Uterus (tissue), 2 donors: ENCODE measurements at regions not wholly inside any gene's neighbourhood (a gene's known extent, or its start where the extent isn't known, plus 50 kb on each side); places are given as distances from the start of the nearest gene placed in this dataset.
"Not testable (repeated sequence)": the region's sequence is repeated elsewhere in the genome, so short reads cannot be mapped to it uniquely, and the experiment has no call there.

ENCODE experiments used
- CTCF ChIP-seq, 4 experiments: fragments of 200-600 bp in 2 of 4; fragments of 450-650 bp in 2 of 4; sonication (generic) in 2 of 4; IDR thresholded peaks; one replicate each; pipeline ENCODE4 v1.5.1; 2016 to 2019; ENCODE audit warnings: antibody characterized with exemption in 4 of 4, mild to moderate bottlenecking in 2 of 4, moderate library complexity in 1 of 4
- POLR2A ChIP-seq, 2 donors: fragments of 450-650 bp; IDR thresholded peaks; one replicate each; pipeline ENCODE4 v1.6.1; 2016; ENCODE audit warnings: antibody characterized with exemption in 2 of 2, mild to moderate bottlenecking in 1 of 2, moderate library complexity in 1 of 2

GRCh38 chr4:9659678-9660077, 121.8 kb upstream of the DRD5 start:
- peak; percentile 38 to 57 (median 41) for TF ChIP-seq CTCF (IDR thresholded peaks at IDR 0.05)
- not testable (repeated sequence) for TF ChIP-seq POLR2A (IDR thresholded peaks at IDR 0.05)
